Activated CD4-positive, alpha-beta T cell treated with anti-CD3 and anti-CD28 coated beads, Interleukin-2, amount 10 ng/mL, durations not matched to agents 24 days and 14 days (primary cell): ENCODE measurements at regions not wholly inside any gene's neighbourhood (a gene's known extent, or its start where the extent isn't known, plus 50 kb on each side); places are given as distances from the start of the nearest gene placed in this dataset.
"Not testable (repeated sequence)": the region's sequence is repeated elsewhere in the genome, so short reads cannot be mapped to it uniquely, and the experiment has no call there.

Source experiments
- DNase-seq: peaks from one replicate; pipeline ENCODE4 v3.0.0; 2022
- H3K27ac Mint-ChIP-seq: one replicate; pipeline ENCODE4 v1.8.0; 2022; ENCODE audit warnings: mild to moderate bottlenecking, mixed read lengths
- H3K27me3 Mint-ChIP-seq: one replicate; pipeline ENCODE4 v1.8.0; 2022; ENCODE audit warnings: mixed read lengths
- H3K36me3 Mint-ChIP-seq: one replicate; pipeline ENCODE4 v1.8.0; 2022; ENCODE audit warnings: low read depth, mild to moderate bottlenecking, mixed read lengths
- H3K4me1 Mint-ChIP-seq: one replicate; pipeline ENCODE4 v1.8.0; 2021; ENCODE audit warnings: mixed read lengths
- H3K4me3 Mint-ChIP-seq: one replicate; pipeline ENCODE4 v1.8.0; 2022; ENCODE audit warnings: mild to moderate bottlenecking, moderate library complexity, mixed read lengths
- H3K9me3 Mint-ChIP-seq: one replicate; pipeline ENCODE4 v1.8.0; 2021; ENCODE audit warnings: mixed read lengths
- intact Hi-C: fragments of 100-400 bp; cut with micrococcal nuclease; formaldehyde crosslinking; loops from one replicate; pipeline ENCODE4 v1.15.1; 2023

GRCh38 chr17:71793518-71793917 lies 327.3 kb upstream of the SOX9 start:
- no peak for DNase-seq
- intact Hi-C loops, result no loop called here
- Mint-ChIP-seq H3K27ac (no peak overlapping the region), H3K27me3 (no peaks in the 10 kb centered on the region), H3K4me3 (no peak overlapping the region), H3K9me3 (no peaks in the 10 kb centered on the region), H3K4me1 (no peaks in the 10 kb centered on the region), H3K36me3 (no peaks in the 10 kb centered on the region)

GRCh38 chr17:71798701-71799100 lies 322.1 kb upstream of the SOX9 start:
- DNase-seq, result no peak
- no peaks in the 10 kb centered on the region for H3K36me3 Mint-ChIP-seq
- no peaks in the 10 kb centered on the region for H3K4me1 Mint-ChIP-seq
- intact Hi-C loops, result no loop called here
- H3K27me3 Mint-ChIP-seq, result no peaks in the 10 kb centered on the region
- H3K9me3 Mint-ChIP-seq, result peaks cover 3% of the 10 kb centered on the region
- H3K27ac Mint-ChIP-seq, result no peak overlapping the region
- H3K4me3 Mint-ChIP-seq, result no peak overlapping the region

- Mint-ChIP-seq H3K27me3 (no peaks in the 10 kb centered on the region), H3K9me3 (peaks cover 3% of the 10 kb centered on the region), H3K4me1 (no peaks in the 10 kb centered on the region), H3K4me3 (no peak overlapping the region), H3K36me3 (no peaks in the 10 kb centered on the region), H3K27ac (no peak overlapping the region)
- no peak for DNase-seq
- intact Hi-C loops, result no loop called here
Observed at GRCh38 chr17:71799657-71800056, 321.2 kb upstream of the SOX9 start.

- Mint-ChIP-seq H3K27ac (no peak overlapping the region), H3K27me3 (no peaks in the 10 kb centered on the region)
Observed at GRCh38 chr17:71801301-71801700, 319.5 kb upstream of the SOX9 start.

GRCh38 chr17:71802663-71803062 lies 318.2 kb upstream of the SOX9 start:
- Mint-ChIP-seq H3K9me3 (peaks cover 6% of the 10 kb centered on the region), H3K4me1 (no peaks in the 10 kb centered on the region), H3K4me3 (no peak overlapping the region), H3K27me3 (no peaks in the 10 kb centered on the region), H3K36me3 (no peaks in the 10 kb centered on the region), H3K27ac (no peak overlapping the region)
- intact Hi-C loops, result no loop called here
- DNase-seq, result no peak

More at GRCh38 chr17:71801301-71801700, 319.5 kb upstream of the SOX9 start:
- Mint-ChIP-seq H3K4me1 (no peaks in the 10 kb centered on the region), H3K4me3 (no peak overlapping the region), H3K9me3 (peaks cover 3% of the 10 kb centered on the region), H3K36me3 (no peaks in the 10 kb centered on the region)
- intact Hi-C loops, result no loop called here
- no peak for DNase-seq

- Mint-ChIP-seq H3K27me3 (no peaks in the 10 kb centered on the region), H3K36me3 (no peaks in the 10 kb centered on the region), H3K4me1 (no peaks in the 10 kb centered on the region), H3K4me3 (no peak overlapping the region), H3K27ac (no peak overlapping the region), H3K9me3 (peaks cover 6% of the 10 kb centered on the region)
- intact Hi-C loops, result no loop called here
- no peak for DNase-seq
Observed at GRCh38 chr17:71803656-71804284, 317.1 kb upstream of the SOX9 start.

- Mint-ChIP-seq H3K27me3 (no peaks in the 10 kb centered on the region), H3K9me3 (peaks cover 8% of the 10 kb centered on the region), H3K4me1 (no peaks in the 10 kb centered on the region), H3K36me3 (no peaks in the 10 kb centered on the region), H3K27ac (no peak overlapping the region), H3K4me3 (no peak overlapping the region)
- intact Hi-C loops, result no loop called here
- no peak for DNase-seq
Observed at GRCh38 chr17:71809537-71809936, 311.3 kb upstream of the SOX9 start.

- not testable (repeated sequence) for H3K4me3 Mint-ChIP-seq
Observed at GRCh38 chr17:71813861-71814260, 307.0 kb upstream of the SOX9 start.

GRCh38 chr17:71821511-71821910 lies 299.3 kb upstream of the SOX9 start:
- Mint-ChIP-seq H3K9me3 (no peaks in the 10 kb centered on the region), H3K27ac (no peak overlapping the region), H3K4me1 (no peaks in the 10 kb centered on the region), H3K4me3 (no peak overlapping the region), H3K27me3 (no peaks in the 10 kb centered on the region), H3K36me3 (no peaks in the 10 kb centered on the region)
- intact Hi-C loops, result no loop called here
- DNase-seq, result no peak

More at GRCh38 chr17:71813861-71814260, 307.0 kb upstream of the SOX9 start:
- H3K27me3 Mint-ChIP-seq, H3K27ac Mint-ChIP-seq, H3K4me1 Mint-ChIP-seq, H3K9me3 Mint-ChIP-seq, H3K36me3 Mint-ChIP-seq, intact Hi-C loops, DNase-seq: not testable (repeated sequence)

GRCh38 chr17:71824671-71825070 lies 296.1 kb upstream of the SOX9 start:
- Mint-ChIP-seq H3K36me3 (no peaks in the 10 kb centered on the region), H3K4me3 (no peak overlapping the region), H3K4me1 (no peaks in the 10 kb centered on the region), H3K9me3 (no peaks in the 10 kb centered on the region), H3K27ac (no peak overlapping the region), H3K27me3 (no peaks in the 10 kb centered on the region)
- intact Hi-C loops, result no loop called here
- no peak for DNase-seq

GRCh38 chr17:71825687-71826086 lies 295.1 kb upstream of the SOX9 start:
- Mint-ChIP-seq H3K4me3 (no peak overlapping the region), H3K9me3 (no peaks in the 10 kb centered on the region), H3K27ac (no peak overlapping the region), H3K27me3 (no peaks in the 10 kb centered on the region), H3K4me1 (no peaks in the 10 kb centered on the region), H3K36me3 (no peaks in the 10 kb centered on the region)
- intact Hi-C loops, result no loop called here
- no peak for DNase-seq

- no peaks in the 10 kb centered on the region for H3K9me3 Mint-ChIP-seq
- H3K36me3 Mint-ChIP-seq, result no peaks in the 10 kb centered on the region
- H3K27me3 Mint-ChIP-seq, result no peaks in the 10 kb centered on the region
- intact Hi-C loops, result no loop called here
- H3K27ac Mint-ChIP-seq, result no peak overlapping the region
- no peaks in the 10 kb centered on the region for H3K4me1 Mint-ChIP-seq
- no peak for DNase-seq
- no peak overlapping the region for H3K4me3 Mint-ChIP-seq
Observed at GRCh38 chr17:71828182-71828596, 292.6 kb upstream of the SOX9 start.

- intact Hi-C loops, result no loop called here
- no peaks in the 10 kb centered on the region for H3K27me3 Mint-ChIP-seq
- no peaks in the 10 kb centered on the region for H3K4me1 Mint-ChIP-seq
- no peak overlapping the region for H3K27ac Mint-ChIP-seq
- DNase-seq, result no peak
- no peak overlapping the region for H3K4me3 Mint-ChIP-seq
- no peaks in the 10 kb centered on the region for H3K9me3 Mint-ChIP-seq
- no peaks in the 10 kb centered on the region for H3K36me3 Mint-ChIP-seq
Observed at GRCh38 chr17:71830866-71831265, 290.0 kb upstream of the SOX9 start.

GRCh38 chr17:71842986-71843385 lies 277.8 kb upstream of the SOX9 start:
- intact Hi-C loops, result no loop called here
- Mint-ChIP-seq H3K4me3 (no peak overlapping the region), H3K9me3 (peaks cover 5% of the 10 kb centered on the region), H3K36me3 (no peaks in the 10 kb centered on the region), H3K4me1 (no peaks in the 10 kb centered on the region), H3K27me3 (no peaks in the 10 kb centered on the region), H3K27ac (no peak overlapping the region)
- no peak for DNase-seq

GRCh38 chr17:71845337-71845736 lies 275.5 kb upstream of the SOX9 start:
- H3K27me3 Mint-ChIP-seq, result no peaks in the 10 kb centered on the region
- no peaks in the 10 kb centered on the region for H3K36me3 Mint-ChIP-seq
- no peak for DNase-seq
- H3K4me3 Mint-ChIP-seq, result no peak overlapping the region
- no peak overlapping the region for H3K27ac Mint-ChIP-seq
- H3K9me3 Mint-ChIP-seq, result no peaks in the 10 kb centered on the region
- no peaks in the 10 kb centered on the region for H3K4me1 Mint-ChIP-seq
- intact Hi-C loops, result no loop called here
